ENCODE measurements at regions not wholly inside any gene's neighbourhood (a gene's known extent, or its start where the extent isn't known, plus 50 kb on each side); places are given as distances from the start of the nearest gene placed in this dataset.
"Not testable (repeated sequence)": the region's sequence is repeated elsewhere in the genome, so short reads cannot be mapped to it uniquely, and the experiment has no call there.

DNA sequence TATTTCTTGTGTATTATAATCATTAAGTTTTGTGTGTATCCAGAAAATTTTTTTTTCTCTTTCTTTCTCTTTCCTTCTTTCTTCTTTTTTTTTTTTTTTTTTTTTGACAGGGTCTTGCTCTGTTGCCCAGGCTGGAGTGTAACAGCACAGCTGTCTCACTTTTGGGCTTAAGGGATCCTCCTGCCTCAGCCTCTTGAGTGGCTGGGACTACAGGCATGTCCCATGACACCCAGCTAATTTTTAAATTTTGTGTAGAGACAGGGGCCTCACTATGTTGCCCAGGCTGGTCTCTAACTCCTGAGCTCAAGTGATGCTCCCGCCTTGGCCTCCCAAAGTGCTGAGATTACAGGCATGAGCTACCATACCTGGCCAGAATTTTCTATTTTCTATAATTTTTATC lies 120.2 kb upstream of the LDB2 start:
- not testable (repeated sequence) for TF ChIP-seq POLR2A (IDR thresholded peaks at IDR 0.05; ENCODE audit: low read depth, low read length); TAF1 (IDR thresholded peaks at IDR 0.05; ENCODE audit: low read depth, low read length); POLR2AphosphoS5 (IDR thresholded peaks at IDR 0.05; ENCODE audit: low read depth, low read length); SPI1 (IDR thresholded peaks at IDR 0.05; ENCODE audit: low read depth, low read length); PAX5 (IDR thresholded peaks at IDR 0.05; ENCODE audit: insufficient read depth, low read length, severe bottlenecking)
